ENCODE measurements at regions not wholly inside any gene's neighbourhood (a gene's known extent, or its start where the extent isn't known, plus 50 kb on each side); places are given as distances from the start of the nearest gene placed in this dataset.

DNA sequence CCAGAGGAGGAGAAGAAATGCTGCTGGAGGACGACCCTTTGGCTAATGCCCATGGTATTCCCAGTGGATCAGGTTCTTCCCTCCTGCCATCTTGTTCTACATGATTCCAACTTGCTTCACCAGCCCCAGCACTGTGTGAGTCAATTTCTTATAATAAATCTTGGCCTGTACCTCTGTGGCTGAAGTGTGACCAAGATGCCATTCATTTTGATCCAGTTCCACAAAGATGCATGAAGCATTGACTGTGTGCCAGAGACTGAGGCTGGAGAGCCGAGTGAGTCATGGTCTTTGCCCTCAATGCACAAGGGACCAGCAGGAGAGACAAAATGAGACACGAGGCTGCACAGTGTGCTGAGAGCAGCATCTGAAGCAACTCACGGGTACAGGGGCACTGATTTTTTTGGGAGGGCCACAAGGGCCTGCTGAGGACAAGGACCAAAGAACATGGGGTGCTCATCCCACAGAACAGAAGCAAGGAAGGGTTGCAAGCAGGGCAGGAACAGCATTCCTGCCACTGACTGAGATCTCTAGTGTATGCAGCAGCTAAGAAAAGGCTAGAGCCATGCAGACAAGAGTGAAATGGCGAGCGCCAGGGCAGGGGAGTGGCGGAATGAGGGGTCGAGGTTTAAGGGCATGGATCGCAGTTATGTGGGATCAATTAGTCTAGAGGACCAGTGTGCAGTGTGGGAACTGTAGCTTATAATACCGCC, 207.0 kb downstream of the THBS2 start:
- TF ChIP-seq, protein P1, sequence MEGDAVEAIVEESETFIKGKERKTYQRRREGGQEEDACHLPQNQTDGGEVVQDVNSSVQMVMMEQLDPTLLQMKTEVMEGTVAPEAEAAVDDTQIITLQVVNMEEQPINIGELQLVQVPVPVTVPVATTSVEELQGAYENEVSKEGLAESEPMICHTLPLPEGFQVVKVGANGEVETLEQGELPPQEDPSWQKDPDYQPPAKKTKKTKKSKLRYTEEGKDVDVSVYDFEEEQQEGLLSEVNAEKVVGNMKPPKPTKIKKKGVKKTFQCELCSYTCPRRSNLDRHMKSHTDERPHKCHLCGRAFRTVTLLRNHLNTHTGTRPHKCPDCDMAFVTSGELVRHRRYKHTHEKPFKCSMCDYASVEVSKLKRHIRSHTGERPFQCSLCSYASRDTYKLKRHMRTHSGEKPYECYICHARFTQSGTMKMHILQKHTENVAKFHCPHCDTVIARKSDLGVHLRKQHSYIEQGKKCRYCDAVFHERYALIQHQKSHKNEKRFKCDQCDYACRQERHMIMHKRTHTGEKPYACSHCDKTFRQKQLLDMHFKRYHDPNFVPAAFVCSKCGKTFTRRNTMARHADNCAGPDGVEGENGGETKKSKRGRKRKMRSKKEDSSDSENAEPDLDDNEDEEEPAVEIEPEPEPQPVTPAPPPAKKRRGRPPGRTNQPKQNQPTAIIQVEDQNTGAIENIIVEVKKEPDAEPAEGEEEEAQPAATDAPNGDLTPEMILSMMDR (conservative IDR thresholded peaks at IDR 0.05), result no peak
- no peak for TF ChIP-seq EZH2 (IDR thresholded peaks at IDR 0.05; ENCODE audit: low read depth)
